GM20000 (cell line): ENCODE measurements at regions not wholly inside any gene's neighbourhood (a gene's known extent, or its start where the extent isn't known, plus 50 kb on each side); places are given as distances from the start of the nearest gene placed in this dataset.

Experiments used
- DNase-seq: peaks from one replicate; pipeline ENCODE4 v3.0.0; 2012; ENCODE audit warnings: low spot score
- TF ChIP-seq, protein P1 (sequence below): IDR thresholded peaks from 2 replicates; pipeline ENCODE4 v1.5.1; 2012; ENCODE audit warnings: mild to moderate bottlenecking, control low read depth; ENCODE audit errors: extremely low read depth, missing control alignments

DNA sequence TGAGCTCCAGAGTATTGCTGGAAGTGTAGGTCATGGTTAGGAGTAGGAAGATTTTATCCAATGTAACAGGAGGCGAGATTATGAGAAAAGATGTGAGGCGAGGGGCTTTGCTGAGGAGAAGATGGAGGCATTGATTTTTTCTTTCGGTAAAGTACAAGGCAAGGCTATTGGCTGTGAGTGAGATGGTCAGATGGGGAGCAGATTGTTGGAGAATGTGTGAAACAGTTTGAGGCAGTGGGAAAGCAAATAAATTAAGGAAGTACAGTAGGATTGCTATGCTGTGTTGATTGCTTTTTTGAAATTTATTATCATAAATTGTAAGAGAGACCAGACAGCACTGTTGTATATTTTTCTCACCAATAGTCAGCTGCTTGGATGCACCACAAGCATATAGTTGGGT lies 173.3 kb downstream of the KCNE4 start:
- TF ChIP-seq, protein P1, sequence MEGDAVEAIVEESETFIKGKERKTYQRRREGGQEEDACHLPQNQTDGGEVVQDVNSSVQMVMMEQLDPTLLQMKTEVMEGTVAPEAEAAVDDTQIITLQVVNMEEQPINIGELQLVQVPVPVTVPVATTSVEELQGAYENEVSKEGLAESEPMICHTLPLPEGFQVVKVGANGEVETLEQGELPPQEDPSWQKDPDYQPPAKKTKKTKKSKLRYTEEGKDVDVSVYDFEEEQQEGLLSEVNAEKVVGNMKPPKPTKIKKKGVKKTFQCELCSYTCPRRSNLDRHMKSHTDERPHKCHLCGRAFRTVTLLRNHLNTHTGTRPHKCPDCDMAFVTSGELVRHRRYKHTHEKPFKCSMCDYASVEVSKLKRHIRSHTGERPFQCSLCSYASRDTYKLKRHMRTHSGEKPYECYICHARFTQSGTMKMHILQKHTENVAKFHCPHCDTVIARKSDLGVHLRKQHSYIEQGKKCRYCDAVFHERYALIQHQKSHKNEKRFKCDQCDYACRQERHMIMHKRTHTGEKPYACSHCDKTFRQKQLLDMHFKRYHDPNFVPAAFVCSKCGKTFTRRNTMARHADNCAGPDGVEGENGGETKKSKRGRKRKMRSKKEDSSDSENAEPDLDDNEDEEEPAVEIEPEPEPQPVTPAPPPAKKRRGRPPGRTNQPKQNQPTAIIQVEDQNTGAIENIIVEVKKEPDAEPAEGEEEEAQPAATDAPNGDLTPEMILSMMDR: no peak
- no peak for DNase-seq

DNA sequence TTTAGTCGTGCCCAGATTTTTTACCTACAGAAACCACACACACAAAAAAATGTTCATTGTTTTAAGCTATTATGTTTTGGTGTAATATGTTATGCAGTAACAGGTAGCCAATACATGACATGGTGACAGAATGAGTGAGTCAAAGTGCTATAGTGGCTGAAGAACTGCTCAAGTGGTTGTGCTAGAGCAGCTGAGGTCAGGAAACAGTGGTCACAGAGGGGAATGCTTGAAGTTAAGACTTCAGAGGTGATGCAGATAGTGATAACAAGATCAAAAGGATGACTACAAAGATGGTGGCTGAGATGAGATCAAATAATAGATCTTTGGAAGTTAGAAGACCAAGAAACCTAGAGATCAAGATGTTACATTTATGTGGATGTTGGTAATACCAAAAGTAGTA lies 174.3 kb downstream of the KCNE4 start:
- TF ChIP-seq, protein P1: no peak
- no peak for DNase-seq

DNA sequence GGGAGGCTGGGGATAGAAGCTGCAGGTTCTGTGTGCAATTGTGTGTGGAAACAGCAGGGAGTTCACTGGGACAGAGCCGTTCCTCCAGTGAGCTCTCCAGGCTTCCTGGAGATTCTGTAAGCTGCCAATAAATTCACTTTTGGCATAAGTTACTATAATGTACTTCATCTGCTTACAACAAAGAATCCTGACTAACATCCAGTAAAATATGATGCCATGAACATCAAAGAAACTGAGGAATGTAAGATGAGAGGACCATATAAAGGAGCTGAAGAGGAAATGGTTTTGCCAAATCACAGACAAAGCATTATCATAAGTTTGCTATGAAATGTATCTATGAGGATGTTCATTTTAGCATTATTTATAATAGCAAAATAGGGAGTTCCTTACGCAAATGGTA lies 175.3 kb downstream of the KCNE4 start:
- DNase-seq: no peak
- TF ChIP-seq, protein P1: no peak

DNA sequence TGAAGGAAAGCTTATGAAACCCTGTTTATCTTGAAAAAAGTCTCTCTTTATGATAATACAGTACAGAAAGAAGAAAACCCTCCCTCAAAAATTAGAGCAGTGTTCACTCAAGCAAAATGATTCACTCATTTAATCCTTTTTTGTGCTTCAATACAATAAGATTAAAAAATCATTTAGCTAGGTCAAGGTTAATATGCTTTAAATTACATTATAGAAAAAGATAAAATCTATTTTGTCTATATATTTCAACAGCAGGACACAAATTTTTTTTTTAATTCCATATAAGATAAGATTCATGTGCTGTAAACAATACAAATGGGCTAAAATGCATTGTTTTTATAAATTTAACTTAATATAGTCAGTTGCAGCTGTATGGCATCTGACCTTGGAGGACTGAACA lies 176.9 kb downstream of the KCNE4 start:
- TF ChIP-seq, protein P1: no peak
- DNase-seq: no peak

DNA sequence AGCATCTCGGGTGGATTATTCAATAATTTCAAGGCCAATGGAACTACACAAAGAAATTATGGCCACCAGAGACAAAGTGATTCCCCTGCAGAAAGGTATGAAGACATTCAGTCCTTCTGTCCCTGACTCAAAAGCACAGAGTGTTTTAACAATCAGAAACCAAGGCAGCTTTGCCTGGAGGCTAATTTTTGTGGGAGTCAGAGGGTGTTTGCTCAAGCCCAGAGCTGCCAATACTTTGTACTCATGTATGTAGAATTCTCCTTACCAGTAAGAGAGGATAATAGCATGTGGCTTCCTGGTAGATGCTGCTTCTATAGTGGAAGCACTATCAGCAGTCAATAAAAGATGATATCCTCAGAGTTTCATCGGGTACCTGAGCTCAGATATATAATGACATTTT lies 178.4 kb downstream of the KCNE4 start:
- TF ChIP-seq, protein P1: no peak
- DNase-seq: no peak

DNA sequence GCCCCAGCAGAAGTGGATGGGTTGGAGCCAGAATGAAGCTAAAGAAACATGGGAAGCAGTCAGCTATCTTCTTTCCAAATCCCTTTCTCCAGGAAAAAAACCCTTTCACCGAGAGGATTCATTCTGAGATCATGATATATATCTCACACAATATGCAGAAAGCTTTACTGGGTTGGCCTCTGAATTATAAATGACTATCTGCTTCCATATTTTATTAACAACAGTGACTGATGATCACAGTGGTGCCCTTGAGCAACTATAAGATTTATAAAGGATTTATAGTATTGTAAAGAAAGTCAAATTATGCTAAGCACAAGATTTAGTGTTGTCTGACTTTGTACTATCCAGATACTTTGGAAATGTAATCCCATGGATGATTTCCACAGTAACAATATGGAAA lies 180.3 kb downstream of the KCNE4 start:
- TF ChIP-seq, protein P1: no peak
- DNase-seq: no peak

DNA sequence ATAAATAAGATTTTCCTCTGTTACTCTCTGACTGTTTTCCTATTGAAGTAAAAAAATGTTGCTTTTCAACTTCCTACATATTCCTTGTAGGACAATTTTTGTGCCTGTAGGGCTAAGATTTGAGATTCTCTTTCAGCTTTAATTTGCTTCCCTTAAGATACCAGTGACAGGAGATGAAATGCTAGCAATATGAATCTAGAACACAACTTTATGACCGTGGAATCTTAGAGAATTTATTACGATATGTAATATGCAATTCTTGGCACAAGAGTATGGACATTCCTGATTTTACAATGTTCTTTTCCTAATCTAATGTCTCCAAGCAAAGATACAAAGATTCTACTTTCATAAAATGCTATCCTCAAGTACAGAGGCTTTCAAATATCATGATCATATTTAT lies 180.9 kb downstream of the KCNE4 start:
- DNase-seq: no peak
- TF ChIP-seq, protein P1: no peak
